ENCODE measurements at regions not wholly inside any gene's neighbourhood (a gene's known extent, or its start where the extent isn't known, plus 50 kb on each side); places are given as distances from the start of the nearest gene placed in this dataset.

DNA sequence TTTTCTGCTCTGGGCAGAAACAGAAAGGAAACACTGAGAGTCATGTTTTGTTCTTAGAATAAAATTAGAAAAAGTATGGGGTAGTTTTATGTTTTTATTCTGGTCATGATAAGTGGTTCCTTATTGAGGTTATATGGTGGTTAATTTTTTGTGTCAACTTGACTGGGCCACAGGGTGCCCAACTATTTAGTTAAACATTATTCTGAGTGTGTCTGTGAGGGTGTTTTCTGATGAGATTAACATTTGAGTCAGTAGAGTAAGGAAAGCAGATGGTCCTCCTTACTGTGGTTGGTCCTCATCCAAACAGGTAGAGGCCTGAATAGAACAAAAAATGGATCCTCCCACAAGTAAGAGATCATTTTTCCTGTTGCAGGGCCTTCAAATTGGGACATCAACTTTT is 98.9 kb downstream of the C3orf38 start:
- TF ChIP-seq CTCF (IDR thresholded peaks at IDR 0.05) (no peak), POLR2A (IDR thresholded peaks at IDR 0.05) (no peak), POLR2AphosphoS5 (IDR thresholded peaks at IDR 0.05) (no peak)

Data from prostate gland (tissue), 2 donors.